GM19328 (cell line): ENCODE measurements at regions not wholly inside any gene's neighbourhood (a gene's known extent, or its start where the extent isn't known, plus 50 kb on each side); places are given as distances from the start of the nearest gene placed in this dataset.

Experiments used
- ATAC-seq: cut with Tn5 transposase; IDR thresholded peaks from one replicate; pipeline ENCODE4 v1.9.1; 2021; ENCODE audit warnings: mild to moderate bottlenecking, moderate library complexity; ENCODE audit not compliant: unreplicated experiment

DNA sequence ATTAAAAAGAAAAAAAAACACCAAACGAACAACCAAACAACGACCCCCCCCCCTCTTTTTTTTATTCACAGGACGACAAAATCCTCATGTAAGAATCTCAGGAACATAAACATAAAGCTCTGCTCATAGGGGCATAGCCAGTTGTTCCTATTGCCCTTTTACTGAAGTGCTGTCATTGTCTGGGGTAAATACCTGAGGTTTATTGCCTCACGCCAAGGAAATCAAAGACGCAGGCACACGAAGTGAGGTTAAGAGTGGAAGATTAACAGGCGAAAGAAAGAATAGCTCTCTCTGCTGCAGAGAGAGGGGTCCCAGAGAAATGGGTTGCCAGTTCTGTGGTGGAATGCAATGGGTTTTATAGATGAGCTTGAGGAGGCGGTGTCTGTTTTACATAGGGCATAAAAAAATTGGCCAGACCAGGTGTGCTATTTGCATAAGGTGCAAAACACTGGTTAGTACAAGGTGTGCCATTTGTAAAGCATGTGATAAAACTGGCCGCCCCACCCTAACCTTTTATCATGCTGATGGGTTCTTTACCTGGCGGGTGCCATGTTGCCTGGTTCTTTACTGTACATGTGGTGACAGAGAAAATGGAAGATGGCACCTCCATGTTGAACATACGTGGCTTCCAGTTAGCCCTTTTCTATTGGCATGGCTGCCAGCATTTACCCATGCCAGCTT is 257.6 kb upstream of the ZPLD1 start:
- no peak for ATAC-seq

DNA sequence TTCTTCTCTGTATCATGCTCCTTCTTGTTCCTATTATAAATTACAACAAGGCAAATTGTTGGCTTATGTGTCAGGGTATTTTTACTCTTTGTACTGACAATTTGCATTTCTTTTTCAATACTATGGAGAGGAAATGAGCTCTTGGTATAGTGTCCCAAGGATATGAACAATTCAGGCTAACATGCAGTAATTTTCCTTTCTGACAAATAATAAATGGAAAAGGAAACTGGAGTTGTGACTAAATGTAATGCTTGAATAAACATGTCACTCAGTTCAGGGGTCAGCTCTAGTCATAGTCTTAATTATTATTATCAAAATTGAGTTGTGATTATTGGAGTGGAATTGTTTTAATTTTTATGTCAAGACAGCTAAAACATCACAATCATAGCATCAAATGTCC is 256.0 kb upstream of the ZPLD1 start:
- ATAC-seq = no peak

DNA sequence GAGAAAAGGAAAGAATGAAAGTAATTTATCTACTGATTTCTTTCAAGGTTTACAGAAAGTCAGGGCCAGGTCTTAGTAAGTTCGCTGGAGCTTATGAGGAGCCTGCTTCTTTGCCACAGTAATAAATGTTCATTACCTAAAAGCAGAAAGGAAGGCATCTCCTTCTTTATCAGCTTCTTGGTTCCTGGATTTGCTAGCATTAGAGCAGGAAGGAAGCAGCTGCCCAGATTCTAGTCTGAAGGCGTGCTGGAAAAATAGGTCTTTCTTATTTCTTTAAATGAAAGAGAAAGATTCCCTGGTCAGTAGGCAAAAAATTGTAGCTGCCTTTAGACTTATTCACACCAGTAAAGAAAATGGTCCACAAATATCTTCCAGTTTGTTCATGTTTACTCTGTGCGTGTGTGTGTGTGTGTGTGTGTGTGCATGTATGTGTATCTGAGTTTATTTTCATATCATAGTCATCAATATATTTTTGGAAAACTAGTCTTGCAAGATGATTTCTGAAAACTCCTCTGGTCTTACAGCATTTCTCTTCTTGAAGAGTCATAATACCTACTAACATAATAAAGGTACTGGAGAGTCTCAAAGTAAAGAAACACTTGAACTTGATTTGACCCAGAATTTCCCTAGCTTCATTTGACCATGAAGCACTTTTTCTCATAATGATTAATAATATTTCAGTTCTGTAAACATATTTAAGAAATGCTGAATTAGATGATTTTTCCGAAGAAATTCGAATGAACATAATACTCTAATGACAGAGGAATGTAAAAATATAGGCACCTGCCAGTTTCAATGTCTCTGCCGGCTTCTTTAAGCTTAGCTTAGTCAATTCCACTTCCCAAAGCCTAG is 255.3 kb upstream of the ZPLD1 start:
- ATAC-seq = peak; percentile 47

DNA sequence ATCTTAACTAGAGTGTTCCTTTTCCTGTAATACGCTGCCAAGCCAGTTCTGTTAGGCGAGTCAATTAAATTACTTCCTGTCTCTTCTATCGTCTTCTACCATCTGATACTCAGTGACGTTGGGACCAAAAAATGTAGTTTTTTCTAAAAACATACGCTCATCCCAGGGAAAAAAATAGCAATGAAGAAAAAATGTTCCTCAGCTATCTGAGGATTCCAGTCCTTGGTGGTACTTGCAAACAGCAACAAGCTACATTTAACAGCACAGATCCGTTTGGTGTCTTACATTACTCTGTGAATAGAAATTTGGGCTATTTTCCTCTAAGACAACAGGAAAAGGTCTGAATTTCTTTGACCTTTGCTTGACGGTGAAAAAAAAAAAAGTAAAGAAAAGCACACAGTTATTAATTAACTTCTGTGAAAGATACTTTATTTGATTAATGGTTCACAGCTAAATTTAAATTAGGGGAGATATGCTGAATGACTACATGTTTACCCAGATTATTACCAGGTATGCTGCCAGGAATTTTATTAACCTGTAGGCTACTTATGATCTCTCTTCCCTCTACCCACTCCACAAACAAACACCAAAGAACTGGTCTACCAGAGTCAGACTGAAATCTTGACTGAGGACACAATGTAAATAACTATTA is 254.4 kb upstream of the ZPLD1 start:
- ATAC-seq = peak; percentile 35

DNA sequence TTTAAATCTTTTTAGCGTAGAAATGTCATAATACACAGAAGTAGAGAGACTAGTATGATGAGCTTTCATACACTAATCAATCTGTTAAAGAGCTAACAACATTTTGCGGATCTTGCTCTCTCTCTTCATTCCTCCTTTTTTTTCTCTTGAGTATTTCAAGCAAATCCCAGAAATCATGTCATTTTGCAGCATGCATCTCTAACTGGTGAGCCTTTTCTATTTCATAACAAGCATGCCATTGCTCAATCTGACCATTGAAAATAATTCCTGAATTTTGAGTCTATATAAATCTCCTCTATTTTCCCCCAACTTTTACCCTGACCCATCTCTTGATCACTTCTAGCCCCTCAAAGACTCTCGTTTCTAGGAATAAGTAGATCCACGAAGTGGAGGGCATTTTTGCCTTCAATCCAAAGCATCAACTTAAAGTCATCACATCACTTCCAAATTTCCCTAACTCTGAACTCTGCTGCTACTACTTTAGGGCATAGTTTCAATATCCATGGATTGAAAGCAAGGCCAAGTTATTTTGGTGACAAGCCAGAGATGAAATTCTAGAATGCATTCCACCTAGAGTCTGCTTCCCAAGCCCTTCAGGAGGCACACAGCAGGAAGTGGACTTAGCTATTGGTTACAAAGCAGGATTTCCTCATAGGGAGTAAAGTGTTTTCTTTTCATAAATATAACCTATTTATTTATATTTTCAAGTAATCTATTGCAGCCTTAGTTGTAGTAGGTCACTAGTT is 253.5 kb upstream of the ZPLD1 start:
- ATAC-seq = no peak

DNA sequence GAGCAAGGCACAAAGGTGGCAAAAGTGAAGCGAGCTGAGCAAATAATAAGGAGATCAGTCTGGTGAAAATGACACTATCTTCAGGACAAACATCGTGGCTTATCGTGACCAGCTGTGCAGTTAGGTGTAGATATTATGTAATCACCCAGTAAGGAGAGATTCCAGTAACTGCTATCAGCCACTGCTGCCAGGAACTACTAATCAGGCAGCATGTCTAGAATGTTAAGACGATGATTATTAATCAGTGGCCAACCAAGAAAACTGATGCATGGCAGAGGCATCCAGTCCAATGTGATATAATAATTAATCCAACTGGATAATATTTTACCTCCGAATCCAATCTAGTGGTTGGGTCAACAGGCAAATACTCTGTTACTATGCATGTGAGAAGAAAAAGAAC is 252.7 kb upstream of the ZPLD1 start:
- no peak for ATAC-seq

DNA sequence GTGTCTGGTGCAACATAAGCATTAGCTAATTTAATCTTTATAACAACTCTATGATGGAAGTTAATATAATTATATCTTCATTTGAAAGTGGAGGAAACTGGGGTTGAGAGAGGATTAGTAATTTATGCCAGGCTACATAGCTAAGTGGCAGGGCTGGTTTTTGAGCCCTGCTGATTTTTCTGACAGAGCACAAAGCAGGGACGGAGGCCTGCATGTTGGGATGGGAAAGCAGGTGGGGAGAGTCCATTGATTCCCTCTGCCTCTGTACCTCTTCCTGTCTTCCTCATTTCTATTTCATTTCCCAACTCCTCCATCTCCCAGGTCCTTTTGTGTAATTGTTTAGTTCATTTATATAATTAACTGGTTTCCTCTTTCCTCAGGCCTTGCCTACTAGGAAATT is 251.6 kb upstream of the ZPLD1 start:
- ATAC-seq = no peak

DNA sequence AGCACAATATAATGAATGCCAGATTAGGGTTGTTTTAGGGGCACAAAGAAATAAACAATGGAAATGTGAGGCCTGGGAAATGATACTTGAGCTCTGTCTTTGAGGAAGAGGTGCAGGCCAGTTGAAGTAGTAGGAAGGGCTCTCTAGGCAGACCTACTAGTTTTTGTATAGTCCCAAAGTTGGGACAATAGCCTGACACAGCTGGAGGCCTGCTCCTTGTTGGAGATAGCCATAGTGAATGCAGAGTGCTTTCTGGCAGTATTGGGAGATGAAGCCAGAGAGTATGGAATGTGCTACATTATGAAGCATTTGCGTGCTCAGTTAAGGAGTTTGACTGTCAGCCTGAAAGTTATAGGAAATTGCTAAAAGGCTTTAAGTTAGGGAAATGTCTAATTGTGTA is 251.2 kb upstream of the ZPLD1 start:
- ATAC-seq = no peak

DNA sequence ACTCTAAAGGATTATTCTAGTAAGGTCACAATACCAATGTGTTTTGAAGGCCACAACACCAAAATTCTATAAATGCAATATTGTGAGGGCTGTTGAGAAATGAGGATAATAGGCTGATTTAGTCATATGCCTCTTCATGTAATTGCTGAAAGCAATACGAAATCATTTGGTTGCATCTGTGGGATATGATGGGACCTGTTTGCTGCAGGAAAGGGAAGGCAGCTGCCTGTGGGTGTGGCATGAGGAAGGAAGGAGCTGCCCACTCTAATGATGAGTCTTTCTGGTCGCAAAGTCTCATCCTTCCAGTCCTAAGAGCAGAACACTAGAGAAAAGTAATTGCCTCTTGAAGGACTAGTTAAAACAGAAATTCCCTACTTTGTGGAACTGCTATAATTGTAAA is 245.3 kb upstream of the ZPLD1 start:
- ATAC-seq = no peak

DNA sequence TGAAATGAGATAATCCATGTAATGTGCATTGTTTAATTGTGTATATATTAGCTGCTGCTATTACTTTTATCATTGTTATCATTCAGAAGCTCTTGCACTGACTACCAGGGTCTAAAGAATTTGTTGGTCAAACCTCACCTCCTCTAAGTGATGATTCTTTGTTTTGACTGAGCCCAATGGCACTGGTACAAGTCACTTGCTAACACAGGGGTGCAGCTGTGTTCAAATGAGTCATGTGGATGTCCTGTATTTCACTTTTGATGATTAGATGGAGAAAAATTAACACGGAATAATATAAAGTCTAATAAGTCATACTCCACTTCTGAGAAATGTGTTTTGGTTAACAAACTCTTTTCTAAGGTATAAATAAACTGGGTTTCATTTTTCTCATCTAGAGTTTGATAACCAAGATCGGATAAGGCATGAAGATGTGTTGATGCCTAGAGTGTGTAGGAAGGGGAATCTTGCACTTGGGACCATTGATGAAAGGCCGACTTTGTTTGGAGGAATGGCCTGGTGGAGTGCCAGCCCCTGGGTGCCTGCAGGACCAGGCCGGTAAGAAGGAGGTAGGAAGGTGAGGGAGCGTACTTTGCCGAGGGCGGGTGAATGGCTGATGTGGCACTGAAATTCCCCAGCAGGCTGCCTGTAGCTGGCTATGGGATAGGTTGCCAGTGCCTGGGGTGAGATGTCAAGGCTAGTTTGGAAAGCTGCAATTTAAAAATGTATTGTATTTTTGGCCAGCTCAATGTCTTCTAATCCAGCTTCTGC is 244.7 kb upstream of the ZPLD1 start:
- no peak for ATAC-seq

DNA sequence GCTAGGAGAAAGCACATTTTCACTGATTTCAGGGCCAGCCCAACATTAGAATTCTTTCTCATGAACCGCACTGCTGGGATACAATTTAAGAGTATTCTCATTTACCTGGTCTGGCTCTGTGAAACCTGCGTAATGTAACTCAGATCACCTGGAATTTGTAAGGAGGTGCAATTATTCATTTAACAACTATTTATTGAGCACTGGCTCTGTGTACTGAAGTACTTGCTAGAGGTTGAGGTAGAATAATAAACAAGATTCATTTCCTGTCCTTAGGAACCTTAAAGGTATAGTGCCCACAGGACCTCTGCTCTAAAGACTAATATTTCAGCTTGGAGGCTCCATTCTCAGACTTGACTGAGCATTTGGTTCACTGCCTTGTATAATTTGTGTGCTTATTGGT is 242.2 kb upstream of the ZPLD1 start:
- no peak for ATAC-seq

DNA sequence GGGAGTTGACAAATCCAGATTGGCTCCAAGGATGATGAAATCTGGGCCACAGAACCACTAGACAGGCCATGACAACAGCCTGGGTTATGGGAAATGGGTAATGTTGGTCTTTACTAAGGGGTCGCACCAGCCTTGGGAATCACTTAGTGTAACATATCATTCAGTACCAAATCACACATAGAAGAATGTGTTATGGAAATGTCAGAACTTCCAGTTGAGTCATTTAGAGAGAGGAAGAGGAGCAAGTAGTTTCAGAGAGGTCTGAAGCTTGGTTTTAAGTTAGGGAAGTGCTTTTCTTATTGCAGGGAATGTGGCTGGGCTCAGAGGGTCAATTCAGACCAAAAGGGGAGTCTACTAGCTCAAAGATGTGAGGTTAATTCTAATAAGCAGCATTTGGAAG is 241.6 kb upstream of the ZPLD1 start:
- no peak for ATAC-seq

DNA sequence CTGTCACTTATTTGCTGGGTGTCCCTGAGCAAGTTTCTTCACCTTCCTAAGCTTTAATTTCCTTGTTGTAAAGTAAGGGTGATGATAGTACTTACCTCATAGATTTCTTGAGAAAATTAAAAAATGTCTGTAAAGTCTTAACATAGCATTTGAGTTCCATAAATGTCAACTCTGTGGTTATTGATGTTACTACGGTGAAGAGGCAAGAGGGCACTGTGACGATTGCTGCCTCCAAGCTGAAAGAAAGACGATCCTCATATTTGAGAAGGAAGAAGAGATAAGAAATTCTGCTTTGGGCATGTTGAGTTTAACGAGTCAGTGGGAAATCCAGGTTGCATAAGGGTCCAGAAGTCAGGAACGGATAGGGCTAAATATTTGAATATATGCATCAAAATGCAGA is 240.8 kb upstream of the ZPLD1 start:
- no peak for ATAC-seq

DNA sequence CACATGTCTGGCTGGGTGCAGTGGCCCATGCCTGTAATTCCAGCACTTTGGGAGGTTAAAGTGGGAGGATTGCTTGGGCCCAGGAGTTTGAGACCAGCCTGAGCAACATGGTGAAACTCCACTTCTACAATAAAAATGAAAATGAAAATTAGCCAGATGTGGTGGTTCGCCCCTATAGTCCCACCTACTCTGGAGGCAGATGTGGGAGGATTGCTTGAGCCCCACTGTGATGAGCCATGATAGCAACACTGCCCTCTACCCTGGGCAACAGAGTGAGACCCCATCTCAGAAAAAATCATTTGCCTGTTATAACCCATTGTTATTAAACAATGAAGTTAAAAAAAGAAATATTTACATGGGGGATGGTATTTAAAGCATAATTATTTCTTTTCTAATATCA is 240.1 kb upstream of the ZPLD1 start:
- no peak for ATAC-seq

DNA sequence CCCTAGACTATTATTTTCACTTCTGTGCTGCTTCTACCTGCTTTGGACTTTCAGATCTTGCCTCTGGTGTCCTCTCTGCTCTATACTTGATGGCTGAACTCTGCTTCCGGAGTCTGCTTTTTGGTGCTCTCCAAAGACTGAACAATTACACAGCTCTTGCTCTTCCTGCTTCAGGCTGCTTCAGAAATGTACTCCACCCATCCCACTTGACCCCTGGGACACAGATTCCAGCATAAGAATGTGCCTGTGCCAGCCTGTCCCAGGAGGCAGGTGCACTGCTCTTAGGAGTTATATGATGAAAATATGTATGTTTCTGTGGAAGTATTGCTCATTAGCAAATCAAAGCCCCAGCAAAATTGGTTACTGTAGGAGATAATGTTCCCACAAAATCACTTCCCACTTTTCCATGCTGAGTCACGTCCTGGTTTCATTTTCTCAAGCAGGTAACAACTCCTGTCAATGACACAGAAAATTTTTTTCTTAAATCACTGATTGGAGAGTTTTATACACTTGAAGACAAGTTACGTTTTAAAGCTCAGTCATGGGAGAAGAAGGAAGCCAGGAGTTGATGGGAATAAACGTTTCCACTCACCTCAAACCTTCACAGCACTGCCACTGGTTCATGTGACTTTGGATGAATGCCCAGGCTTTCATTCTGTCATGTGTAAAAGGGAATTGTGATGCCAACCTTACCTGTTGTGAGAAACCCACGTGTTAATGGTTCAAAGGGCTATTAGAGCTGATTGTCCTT is 239.4 kb upstream of the ZPLD1 start:
- no peak for ATAC-seq

DNA sequence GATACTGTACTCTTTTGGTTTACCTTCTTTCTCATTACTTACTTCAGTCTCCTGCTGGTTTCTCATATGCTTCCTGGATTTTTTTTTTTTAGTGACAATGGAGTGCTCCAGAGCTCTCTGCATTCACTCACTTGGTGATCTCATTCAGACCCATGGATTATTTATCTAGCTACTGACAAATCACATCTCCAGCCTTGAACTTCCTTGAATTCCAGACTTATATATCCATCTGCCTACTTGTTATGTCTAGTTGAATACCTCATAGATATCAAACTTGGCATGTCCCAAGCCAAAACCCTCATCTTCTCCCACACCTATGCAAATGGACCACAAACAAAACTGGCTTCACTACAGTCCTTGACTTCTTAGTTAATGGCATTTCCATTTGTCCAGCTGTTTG is 234.7 kb upstream of the ZPLD1 start:
- no peak for ATAC-seq

DNA sequence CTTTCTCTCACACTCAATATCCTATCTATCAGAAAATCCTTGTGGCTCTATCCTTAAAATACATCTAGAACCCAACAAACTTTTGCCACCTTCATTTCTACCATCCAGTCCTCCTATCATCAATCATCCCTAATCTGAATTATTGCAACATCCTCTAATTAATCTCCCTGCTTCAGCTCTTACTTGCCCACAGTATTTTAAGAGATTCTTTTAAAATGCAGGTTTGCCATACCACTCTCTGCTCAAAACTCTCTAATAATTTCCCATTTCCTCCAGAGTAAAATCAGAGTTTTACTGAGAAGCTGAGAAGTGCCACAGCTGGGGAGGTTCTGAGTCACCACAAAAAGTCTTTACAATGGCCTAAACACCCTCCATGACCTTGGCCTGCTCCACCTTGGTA is 234.3 kb upstream of the ZPLD1 start:
- no peak for ATAC-seq

DNA sequence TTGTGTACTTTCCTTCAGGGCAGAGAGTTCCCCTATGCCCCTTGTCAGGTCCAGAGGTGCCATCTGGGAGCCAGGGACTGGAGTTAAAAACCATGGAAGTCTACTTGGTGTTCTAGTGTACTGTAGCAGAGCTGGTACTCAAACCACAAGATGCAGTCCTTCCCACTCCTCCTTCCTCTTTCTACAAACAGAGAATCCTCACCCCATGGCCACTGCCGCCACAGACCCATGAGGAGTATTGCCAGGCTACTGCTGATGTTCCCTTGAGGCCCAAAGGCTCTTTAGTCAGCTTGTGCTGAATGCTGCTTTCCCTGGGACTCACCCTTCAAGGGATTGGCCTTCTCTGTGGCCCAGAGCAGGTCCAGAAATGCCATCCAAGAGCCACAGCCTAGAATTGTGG is 229.2 kb upstream of the ZPLD1 start:
- no peak for ATAC-seq

DNA sequence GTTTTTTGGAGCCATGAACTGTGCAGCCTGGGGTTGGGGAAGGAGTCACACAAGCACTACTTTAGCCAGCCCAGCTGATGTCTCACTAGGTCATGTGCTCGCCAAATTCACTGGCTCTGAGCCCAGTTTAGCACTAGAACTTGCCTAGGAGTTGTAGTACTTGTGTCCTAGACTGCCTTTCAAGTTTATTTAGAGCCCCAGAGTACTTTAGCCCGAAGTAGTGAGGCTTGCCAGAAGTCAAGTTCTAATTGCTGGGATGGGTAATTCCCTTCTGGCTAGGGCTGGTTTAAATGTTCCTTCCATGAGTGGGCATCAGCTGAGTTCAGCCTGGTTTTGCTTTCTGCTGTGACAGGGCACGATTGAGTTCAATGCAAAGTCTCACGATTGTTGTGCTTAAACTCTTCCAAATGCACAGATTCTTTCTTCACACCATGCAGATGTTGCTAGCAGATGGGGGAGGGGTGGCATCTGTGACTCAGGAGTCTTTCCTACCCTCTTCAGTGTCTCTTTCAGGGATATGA is 228.2 kb upstream of the ZPLD1 start:
- ATAC-seq = no peak

DNA sequence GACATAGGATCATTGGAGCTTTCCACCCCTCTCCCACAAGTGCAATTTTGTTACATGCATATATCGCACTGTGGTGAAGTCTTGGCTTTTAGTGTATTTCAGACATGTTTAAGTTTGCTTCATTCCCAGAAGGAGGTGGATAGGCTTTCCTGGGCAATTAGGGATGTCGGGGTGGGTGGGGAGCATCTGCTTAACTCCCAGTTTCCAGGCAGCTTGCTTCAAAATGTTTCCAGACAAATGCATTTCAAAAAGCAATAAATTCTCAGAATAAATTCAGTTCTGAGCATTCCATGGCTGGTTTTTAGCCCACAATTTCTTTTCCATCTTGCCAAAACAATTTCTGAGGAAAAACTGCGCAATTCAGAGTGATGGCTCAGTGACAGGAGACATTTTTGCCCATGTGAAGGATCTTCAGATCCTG is 227.7 kb upstream of the ZPLD1 start:
- ATAC-seq = no peak
